HFFc6 (cell line): ENCODE measurements at regions not wholly inside any gene's neighbourhood (a gene's known extent, or its start where the extent isn't known, plus 50 kb on each side); places are given as distances from the start of the nearest gene placed in this dataset. TPM values are rescaled to one million over a fixed set of nuclear protein-coding genes. Genes with fewer than 3 reads are reported as not detected.

Source experiments
- DNase-seq: peaks from one replicate; pipeline ENCODE4 v3.0.0-alpha.2; 2018
- H3K27ac Mint-ChIP-seq: 2 replicates; pipeline ENCODE4 v1.8.0; 2020; ENCODE audit warnings: mild to moderate bottlenecking, mixed read lengths
- H3K27me3 Mint-ChIP-seq: 2 replicates; pipeline ENCODE4 v1.8.0; 2021; ENCODE audit warnings: mild to moderate bottlenecking, moderate library complexity, mixed read lengths; ENCODE audit not compliant: insufficient read depth
- H3K36me3 Mint-ChIP-seq: 2 replicates; pipeline ENCODE4 v1.8.0; 2021; ENCODE audit warnings: low read depth, mixed read lengths
- H3K4me1 Mint-ChIP-seq: 2 replicates; pipeline ENCODE4 v1.8.0; 2020; ENCODE audit warnings: low read depth, mixed read lengths
- H3K4me3 Mint-ChIP-seq: 2 replicates; pipeline ENCODE4 v1.8.0; 2020; ENCODE audit warnings: mild to moderate bottlenecking, moderate library complexity, mixed read lengths
- H3K9me3 Mint-ChIP-seq: 2 replicates; pipeline ENCODE4 v1.8.0; 2020; ENCODE audit warnings: mild to moderate bottlenecking, mixed read lengths
- microRNA-seq: library from miRNA; unstranded; fragments of <30 nt; microRNA quantifications from one replicate; pipeline ENCODE4, GENCODE V29; 2019
- TF ChIP-seq, protein P1 (sequence below): fragments of 200-600 bp; sonication (generic); IDR thresholded peaks from 2 replicates; pipeline ENCODE4 v1.5.0; 2021; ENCODE audit warnings: antibody characterized with exemption, mild to moderate bottlenecking

DNA sequence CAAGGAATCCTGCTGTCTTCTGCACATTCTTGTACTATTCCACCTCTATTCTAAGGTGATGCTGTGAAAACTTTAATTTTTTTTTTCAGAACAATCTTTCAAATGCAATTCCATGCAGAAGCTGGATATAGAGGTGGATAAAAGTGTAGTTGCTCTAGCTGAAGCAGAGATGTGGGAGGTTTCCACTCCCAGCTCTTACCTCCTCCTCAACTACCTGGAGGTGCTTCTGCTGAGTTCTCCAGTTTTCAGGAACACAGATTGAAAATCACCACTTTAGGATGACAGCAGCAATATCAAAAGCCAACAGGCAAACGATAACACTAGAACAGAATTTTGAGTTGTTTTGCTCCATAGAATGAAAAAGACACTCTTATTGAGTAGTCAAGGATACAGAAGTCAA lies 51.1 kb upstream of the FAM98A start:
- no peak overlapping the region for H3K4me3 Mint-ChIP-seq
- no peaks in the 10 kb centered on the region for H3K36me3 Mint-ChIP-seq
- DNase-seq, result no peak
- no peaks in the 10 kb centered on the region for H3K4me1 Mint-ChIP-seq
- H3K27me3 Mint-ChIP-seq, result no peaks in the 10 kb centered on the region; the same call in 1 of the 2 replicates
- TF ChIP-seq, protein P1, sequence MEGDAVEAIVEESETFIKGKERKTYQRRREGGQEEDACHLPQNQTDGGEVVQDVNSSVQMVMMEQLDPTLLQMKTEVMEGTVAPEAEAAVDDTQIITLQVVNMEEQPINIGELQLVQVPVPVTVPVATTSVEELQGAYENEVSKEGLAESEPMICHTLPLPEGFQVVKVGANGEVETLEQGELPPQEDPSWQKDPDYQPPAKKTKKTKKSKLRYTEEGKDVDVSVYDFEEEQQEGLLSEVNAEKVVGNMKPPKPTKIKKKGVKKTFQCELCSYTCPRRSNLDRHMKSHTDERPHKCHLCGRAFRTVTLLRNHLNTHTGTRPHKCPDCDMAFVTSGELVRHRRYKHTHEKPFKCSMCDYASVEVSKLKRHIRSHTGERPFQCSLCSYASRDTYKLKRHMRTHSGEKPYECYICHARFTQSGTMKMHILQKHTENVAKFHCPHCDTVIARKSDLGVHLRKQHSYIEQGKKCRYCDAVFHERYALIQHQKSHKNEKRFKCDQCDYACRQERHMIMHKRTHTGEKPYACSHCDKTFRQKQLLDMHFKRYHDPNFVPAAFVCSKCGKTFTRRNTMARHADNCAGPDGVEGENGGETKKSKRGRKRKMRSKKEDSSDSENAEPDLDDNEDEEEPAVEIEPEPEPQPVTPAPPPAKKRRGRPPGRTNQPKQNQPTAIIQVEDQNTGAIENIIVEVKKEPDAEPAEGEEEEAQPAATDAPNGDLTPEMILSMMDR, result no peak
- peaks cover 5% of the 10 kb centered on the region; the same call in 1 of the 2 replicates for H3K9me3 Mint-ChIP-seq
- H3K27ac Mint-ChIP-seq, result no peak overlapping the region

Small RNA genes lying in the stretch of these regions (microRNA-seq; reads per million reads assigned to microRNA genes)
- not detected for gene MIR548AD
